Mucosa of descending colon (tissue), 3 donors: ENCODE measurements at regions not wholly inside any gene's neighbourhood (a gene's known extent, or its start where the extent isn't known, plus 50 kb on each side); places are given as distances from the start of the nearest gene placed in this dataset.

ENCODE experiments used
- ATAC-seq: fragments of 200-7000 bp; cut with Tn5 transposase; one replicate; pipeline ENCODE4 v1.9.1; 2020; ENCODE audit warnings: mild to moderate bottlenecking, moderate library complexity
- DNase-seq, 3 donors: peaks; one replicate each; pipeline ENCODE4 v3.0.0-alpha.2; 2020
- H3K36me3 ChIP-seq: fragments of 200-600 bp; one replicate; pipeline ENCODE4 v1.8.0; 2021; ENCODE audit warnings: low read depth, mild to moderate bottlenecking
- H3K4me1 ChIP-seq: fragments of 200-600 bp; one replicate; pipeline ENCODE4 v1.8.0; 2021; ENCODE audit warnings: low read depth, mild to moderate bottlenecking
- H3K4me3 ChIP-seq: fragments of 200-600 bp; one replicate; pipeline ENCODE4 v1.8.0; 2021; ENCODE audit warnings: mild to moderate bottlenecking
- H3K9me3 ChIP-seq: fragments of 200-600 bp; one replicate; pipeline ENCODE4 v1.8.0; 2021; ENCODE audit warnings: mild to moderate bottlenecking
- CTCF ChIP-seq: fragments of 200-600 bp; IDR thresholded peaks from one replicate; pipeline ENCODE4 v1.8.0; 2022; ENCODE audit warnings: antibody characterized with exemption, mild to moderate bottlenecking
- intact Hi-C, 2 donors: fragments of 100-400 bp; cut with DNase I in 1 of 2; cut with micrococcal nuclease in 1 of 2; formaldehyde crosslinking; loops; one replicate each; pipeline versions ENCODE4 v1.11.0 to v1.11.1; 2022; cut with DNase I, micrococcal nuclease
- donor health status: DM: no; HTN: no; CAD: no; lungs with moderate emphysema.
- donor health status: DM: no; HTN: no; CAD: no.
- donor health status: DM: no; HTN: yes; CAD: no.

GRCh38 chr14:49483268-49483667, 102.9 kb downstream of the RPS29 start:
- intact Hi-C loops = no loop called here
- Histone ChIP-seq H3K9me3 (no peaks in the 10 kb centered on the region), H3K36me3 (no peaks in the 10 kb centered on the region), H3K4me1 (peaks cover 7% of the 10 kb centered on the region), H3K4me3 (no peak overlapping the region)
- no peak for TF ChIP-seq CTCF
- ATAC-seq = peak; percentile 37
- DNase-seq = no peak

GRCh38 chr14:49480979-49481498, 105.1 kb downstream of the RPS29 start:
- intact Hi-C loops = no loop called here

GRCh38 chr14:49480053-49480760, 106.0 kb downstream of the RPS29 start:
- DNase-seq (no peak), ATAC-seq (no peak)
- Histone ChIP-seq H3K9me3 (no peaks in the 10 kb centered on the region), H3K4me1 (peaks cover 7% of the 10 kb centered on the region), H3K4me3 (no peak overlapping the region), H3K36me3 (no peaks in the 10 kb centered on the region)
- intact Hi-C loops = no loop called here
- TF ChIP-seq CTCF = no peak

More at GRCh38 chr14:49480979-49481498, 105.1 kb downstream of the RPS29 start:
- Histone ChIP-seq H3K4me3 (no peak overlapping the region), H3K4me1 (peaks cover 7% of the 10 kb centered on the region), H3K9me3 (no peaks in the 10 kb centered on the region), H3K36me3 (no peaks in the 10 kb centered on the region)
- no peak for ATAC-seq
- DNase-seq = no peak
- no peak for TF ChIP-seq CTCF

DNA sequence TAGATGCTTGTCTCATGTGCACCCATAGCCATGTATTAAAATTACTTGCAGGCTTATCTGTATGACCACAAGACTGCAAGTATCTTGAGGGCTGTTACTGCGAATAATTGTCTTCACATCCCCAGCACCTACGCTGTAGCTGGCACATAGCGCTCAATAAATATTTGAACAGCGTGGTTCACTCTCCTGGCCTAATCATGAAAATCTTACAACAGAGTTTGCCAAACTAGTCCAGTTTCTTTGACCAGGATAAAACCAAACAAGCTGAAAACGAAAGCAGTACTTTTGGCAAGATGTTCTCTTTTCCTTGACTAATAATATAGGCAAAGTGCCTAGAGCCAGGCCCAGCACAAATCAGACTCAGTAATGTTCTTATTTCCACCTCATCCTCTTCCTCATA, 106.7 kb downstream of the RPS29 start:
- intact Hi-C loops = no loop called here
- no peak for TF ChIP-seq CTCF
- Histone ChIP-seq H3K36me3 (no peaks in the 10 kb centered on the region), H3K4me3 (no peak overlapping the region), H3K4me1 (peaks cover 7% of the 10 kb centered on the region), H3K9me3 (no peaks in the 10 kb centered on the region)
- no peak for DNase-seq
- ATAC-seq = peak; percentile 69

- Histone ChIP-seq H3K4me1 (peaks cover 7% of the 10 kb centered on the region), H3K36me3 (no peaks in the 10 kb centered on the region), H3K9me3 (no peaks in the 10 kb centered on the region), H3K4me3 (no peak overlapping the region)
- intact Hi-C loops = no loop called here
- peak; percentile 84 for ATAC-seq
- TF ChIP-seq CTCF = no peak
- DNase-seq = no peak
These were observed 107.4 kb downstream of the RPS29 start for GRCh38 chr14:49478784-49479183.
